ENCODE measurements at regions not wholly inside any gene's neighbourhood (a gene's known extent, or its start where the extent isn't known, plus 50 kb on each side); places are given as distances from the start of the nearest gene placed in this dataset.

GRCh38 chr12:11592484-11592883 lies 57.0 kb upstream of the ETV6 start:
- DNase-seq (ENCODE audit: low spot score), result no peak
- no peak for ATAC-seq (ENCODE audit: insufficient number of reproducible peaks, low FRiP score, low read depth)
- Histone ChIP-seq H3K4me3 (no peak overlapping the region), H3K27me3 (replicated peaks; ENCODE audit: insufficient read depth) (no peaks in the 10 kb centered on the region), H3K27ac (no peak overlapping the region), H3K36me3 (no peaks in the 10 kb centered on the region), H3K4me1 (ENCODE audit: control insufficient read depth in 1 of 2, low read depth in 2 of 2) (no peaks in the 10 kb centered on the region), H3K9me3 (no peaks in the 10 kb centered on the region)
- no peak for TF ChIP-seq CTCF (IDR thresholded peaks at IDR 0.05)

GRCh38 chr12:11593013-11593412 lies 56.5 kb upstream of the ETV6 start:
- no peak overlapping the region for H3K4me3 ChIP-seq
- H3K27ac ChIP-seq, result no peak overlapping the region
- no peaks in the 10 kb centered on the region for H3K9me3 ChIP-seq
- no peaks in the 10 kb centered on the region for H3K27me3 ChIP-seq (replicated peaks; ENCODE audit: insufficient read depth)
- no peaks in the 10 kb centered on the region for H3K36me3 ChIP-seq
- TF ChIP-seq CTCF (IDR thresholded peaks at IDR 0.05), result no peak
- no peaks in the 10 kb centered on the region for H3K4me1 ChIP-seq (ENCODE audit: control insufficient read depth in 1 of 2, low read depth in 2 of 2)
- DNase-seq (ENCODE audit: low spot score) (no peak), ATAC-seq (ENCODE audit: insufficient number of reproducible peaks, low FRiP score, low read depth) (no peak)

- ATAC-seq (ENCODE audit: insufficient number of reproducible peaks, low FRiP score, low read depth), result no peak
- no peak for TF ChIP-seq CTCF (IDR thresholded peaks at IDR 0.05)
- no peaks in the 10 kb centered on the region for H3K27me3 ChIP-seq (replicated peaks; ENCODE audit: insufficient read depth)
- no peaks in the 10 kb centered on the region for H3K9me3 ChIP-seq
- H3K36me3 ChIP-seq, result no peaks in the 10 kb centered on the region
- no peaks in the 10 kb centered on the region for H3K4me1 ChIP-seq (ENCODE audit: control insufficient read depth in 1 of 2, low read depth in 2 of 2)
- no peak for DNase-seq (ENCODE audit: low spot score)
- no peak overlapping the region for H3K4me3 ChIP-seq
- H3K27ac ChIP-seq, result no peak overlapping the region
Measured at GRCh38 chr12:11595080-11595479, 54.4 kb upstream of the ETV6 start.

GRCh38 chr12:11596141-11596540 lies 53.3 kb upstream of the ETV6 start:
- no peaks in the 10 kb centered on the region for H3K9me3 ChIP-seq
- ATAC-seq (ENCODE audit: insufficient number of reproducible peaks, low FRiP score, low read depth) (no peak), DNase-seq (ENCODE audit: low spot score) (no peak)
- TF ChIP-seq CTCF (IDR thresholded peaks at IDR 0.05), result no peak
- no peak overlapping the region for H3K4me3 ChIP-seq
- no peaks in the 10 kb centered on the region for H3K36me3 ChIP-seq
- no peak overlapping the region for H3K27ac ChIP-seq
- H3K27me3 ChIP-seq (replicated peaks; ENCODE audit: insufficient read depth), result no peaks in the 10 kb centered on the region
- peaks cover 3 to 4% of the 10 kb centered on the region in 2 donors for H3K4me1 ChIP-seq (ENCODE audit: control insufficient read depth in 1 of 2, low read depth in 2 of 2)

GRCh38 chr12:11598900-11599299 lies 50.6 kb upstream of the ETV6 start:
- no peak for TF ChIP-seq CTCF (IDR thresholded peaks at IDR 0.05)
- H3K27me3 ChIP-seq (replicated peaks; ENCODE audit: insufficient read depth), result no peaks in the 10 kb centered on the region
- no peak overlapping the region for H3K4me3 ChIP-seq
- no peak overlapping the region for H3K27ac ChIP-seq
- H3K9me3 ChIP-seq, result no peaks in the 10 kb centered on the region
- peaks cover 3 to 9% of the 10 kb centered on the region in 2 donors for H3K4me1 ChIP-seq (ENCODE audit: control insufficient read depth in 1 of 2, low read depth in 2 of 2)
- H3K36me3 ChIP-seq, result no peaks in the 10 kb centered on the region
- no peak for DNase-seq (ENCODE audit: low spot score)
- ATAC-seq (ENCODE audit: insufficient number of reproducible peaks, low FRiP score, low read depth), result no peak
